OCI-LY7 (cell line): ENCODE measurements at regions not wholly inside any gene's neighbourhood (a gene's known extent, or its start where the extent isn't known, plus 50 kb on each side); places are given as distances from the start of the nearest gene placed in this dataset.

Experiments
- BruUV-seq: library from RNA; stranded (reverse); fragments of 400-500 nt; replicated peaks from 2 replicates; lab custom pipeline; 2021; lab: Mats Ljungman, UMichigan
- CTCF ChIA-PET: fragments of 300-600 bp; sonication (Branson Sonifier 250); formaldehyde crosslinking; loops from one replicate; lab custom pipeline; 2022; ENCODE audit warnings: antibody characterized with exemption; ENCODE audit not compliant: unreplicated experiment; lab: Charles Lee
- POLR2A ChIA-PET: fragments of 300-600 bp; sonication (Branson Sonifier 250); formaldehyde crosslinking; loops from one replicate; lab custom pipeline; 2022; ENCODE audit warnings: antibody characterized with exemption; lab: Charles Lee
- DNase-seq: peaks from one replicate; pipeline ENCODE4 v3.0.0-alpha.2; 2015; ENCODE audit warnings: low spot score
- H2AFZ ChIP-seq: fragments of 200-600 bp; sonication (generic), shearing (Covaris generic); 2 replicates; pipeline ENCODE4 v1.6.1; 2014; ENCODE audit warnings: mild to moderate bottlenecking, antibody characterized with exemption, low read length, moderate library complexity
- H3K27ac ChIP-seq: fragments of 200-600 bp; sonication (generic); 2 replicates; pipeline ENCODE4 v1.5.1; 2014; ENCODE audit warnings: mixed run types, low read depth, mild to moderate bottlenecking, moderate library complexity, low read length, inconsistent platforms; ENCODE audit not compliant: poor library complexity, severe bottlenecking
- H3K36me3 ChIP-seq: fragments of 200-600 bp; sonication (generic); 2 replicates; pipeline ENCODE4 v1.6.1; 2014; ENCODE audit warnings: mild to moderate bottlenecking, antibody characterized with exemption, low read length, moderate library complexity, mixed read lengths; ENCODE audit not compliant: insufficient read depth
- H3K4me1 ChIP-seq: fragments of 200-600 bp; sonication (generic); 2 replicates; pipeline ENCODE4 v1.5.1; 2014; ENCODE audit warnings: mild to moderate bottlenecking, low read length; ENCODE audit not compliant: insufficient read depth, poor library complexity, severe bottlenecking
- H3K4me2 ChIP-seq: fragments of 200-600 bp; sonication (generic); 2 replicates; pipeline ENCODE4 v1.6.1; 2014; ENCODE audit warnings: mild to moderate bottlenecking, low read length
- H3K4me3 ChIP-seq: fragments of 200-600 bp; sonication (generic); 2 replicates; pipeline ENCODE4 v1.5.1; 2014; ENCODE audit warnings: mild to moderate bottlenecking, low read depth, low read length; ENCODE audit not compliant: poor library complexity, severe bottlenecking
- H3K79me2 ChIP-seq: fragments of 200-600 bp; sonication (generic); 2 replicates; pipeline ENCODE4 v1.6.1; 2016; ENCODE audit warnings: low read depth, mild to moderate bottlenecking, low read length, moderate library complexity, mixed read lengths; ENCODE audit not compliant: insufficient read depth
- H3K9me2 ChIP-seq: fragments of 200-600 bp; sonication (generic); 2 replicates; pipeline ENCODE4 v1.6.1; 2016; ENCODE audit warnings: mild to moderate bottlenecking, low read length, mixed read lengths; ENCODE audit not compliant: insufficient read depth
- H3K9me3 ChIP-seq: fragments of 200-600 bp; sonication (generic); 2 replicates; pipeline ENCODE4 v1.6.1; 2014; ENCODE audit warnings: mild to moderate bottlenecking, mixed run types, low read length, mixed read lengths
- H4K20me1 ChIP-seq: fragments of 200-600 bp; sonication (generic); 2 replicates; pipeline ENCODE4 v1.6.1; 2014; ENCODE audit warnings: mild to moderate bottlenecking, antibody characterized with exemption, low read length, moderate library complexity, mixed read lengths; ENCODE audit not compliant: insufficient read depth
- CTCF ChIP-seq: fragments of 200-600 bp; sonication (generic); conservative IDR thresholded peaks from 2 replicates; pipeline ENCODE4 v1.5.1; 2014; ENCODE audit warnings: mild to moderate bottlenecking, antibody characterized with exemption, low read length, moderate library complexity, mixed read lengths
- EZH2phosphoT487 ChIP-seq: fragments of 200-600 bp; sonication (generic); IDR thresholded peaks from 2 replicates; pipeline ENCODE4 v1.6.1; 2018; ENCODE audit warnings: low read depth, borderline replicate concordance, mild to moderate bottlenecking, mixed run types, antibody characterized with exemption, low read length, moderate library complexity, mixed read lengths
- intact Hi-C: fragments of 100-400 bp; cut with micrococcal nuclease; formaldehyde crosslinking; loops from one replicate; pipeline ENCODE4 v1.10.0; 2022; ENCODE audit not compliant: unreplicated experiment

GRCh38 chr5:153233933-153234332, 256.5 kb upstream of the GRIA1 start:
- no peak overlapping the region for H3K4me3 ChIP-seq
- no peak for DNase-seq
- H3K4me2 ChIP-seq: no peak overlapping the region
- CTCF ChIA-PET: no interaction called here
- TF ChIP-seq EZH2phosphoT487 (no peak), CTCF (no peak)
- no peaks in the 10 kb centered on the region for H3K4me1 ChIP-seq
- no TSS peak for BruUV-seq
- no peak overlapping the region for H2AFZ ChIP-seq
- H3K36me3 ChIP-seq: no peaks in the 10 kb centered on the region
- no peaks in the 10 kb centered on the region for H3K9me3 ChIP-seq
- no peaks in the 10 kb centered on the region for H3K9me2 ChIP-seq
- no peaks in the 10 kb centered on the region for H4K20me1 ChIP-seq
- intact Hi-C loops: no loop called here
- POLR2A ChIA-PET: interaction anchor here (0.6 kb wide), 3 partner anchors 9 to 646 kb away, joined by 3 to 4 read pairs (median 4); no protein-coding TSS in a partner anchor
- H3K27ac ChIP-seq: no peak overlapping the region
- H3K79me2 ChIP-seq: no peaks in the 10 kb centered on the region

DNA sequence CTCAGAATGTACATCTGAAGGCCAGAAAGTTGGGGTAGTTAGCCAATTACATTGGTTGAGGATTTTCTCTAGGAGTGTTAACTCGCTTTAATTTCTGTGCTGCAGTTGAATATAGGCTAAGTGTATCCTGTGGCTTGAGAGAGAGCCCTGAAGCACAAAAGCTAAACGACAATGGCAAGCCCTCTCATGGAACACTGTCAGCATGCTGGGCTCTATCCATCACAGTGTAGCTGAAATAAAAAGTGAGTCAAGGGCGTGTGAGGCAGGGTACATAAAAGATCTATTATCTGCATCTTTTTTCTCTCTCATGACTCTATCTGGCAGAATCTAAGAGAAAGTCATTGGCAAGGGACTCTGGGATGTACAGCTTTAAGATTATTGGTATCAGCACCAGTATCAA, 254.2 kb upstream of the GRIA1 start:
- Histone ChIP-seq H3K9me3 (no peaks in the 10 kb centered on the region), H4K20me1 (no peaks in the 10 kb centered on the region), H3K36me3 (no peaks in the 10 kb centered on the region), H3K4me2 (no peak overlapping the region), H3K27ac (no peak overlapping the region), H3K4me3 (no peak overlapping the region), H3K4me1 (no peaks in the 10 kb centered on the region), H3K9me2 (no peaks in the 10 kb centered on the region), H3K79me2 (no peaks in the 10 kb centered on the region), H2AFZ (no peak overlapping the region)
- CTCF ChIA-PET: no interaction called here
- TF ChIP-seq EZH2phosphoT487: no peak
- no peak for TF ChIP-seq CTCF
- no TSS peak for BruUV-seq
- intact Hi-C loops: no loop called here
- POLR2A ChIA-PET: no interaction called here
- DNase-seq: no peak

- H3K79me2 ChIP-seq: no peaks in the 10 kb centered on the region
- H3K4me3 ChIP-seq: no peak overlapping the region
- intact Hi-C loops: no loop called here
- TF ChIP-seq CTCF (no peak), EZH2phosphoT487 (no peak)
- H2AFZ ChIP-seq: no peak overlapping the region
- ChIA-PET POLR2A (interaction anchor here (1.2 kb wide), 1 partner anchor 19 kb away, joined by 4 read pairs; no protein-coding TSS in a partner anchor), CTCF (no interaction called here)
- H3K4me2 ChIP-seq: no peak overlapping the region
- H3K4me1 ChIP-seq: no peaks in the 10 kb centered on the region
- no peaks in the 10 kb centered on the region for H4K20me1 ChIP-seq
- DNase-seq: no peak
- H3K27ac ChIP-seq: no peak overlapping the region
- BruUV-seq: no TSS peak
- no peaks in the 10 kb centered on the region for H3K36me3 ChIP-seq
- no peaks in the 10 kb centered on the region for H3K9me3 ChIP-seq
- no peaks in the 10 kb centered on the region for H3K9me2 ChIP-seq
These were observed 252.7 kb upstream of the GRIA1 start for GRCh38 chr5:153237671-153238332.
